ENCODE measurements at regions not wholly inside any gene's neighbourhood (a gene's known extent, or its start where the extent isn't known, plus 50 kb on each side); places are given as distances from the start of the nearest gene placed in this dataset.

DNA sequence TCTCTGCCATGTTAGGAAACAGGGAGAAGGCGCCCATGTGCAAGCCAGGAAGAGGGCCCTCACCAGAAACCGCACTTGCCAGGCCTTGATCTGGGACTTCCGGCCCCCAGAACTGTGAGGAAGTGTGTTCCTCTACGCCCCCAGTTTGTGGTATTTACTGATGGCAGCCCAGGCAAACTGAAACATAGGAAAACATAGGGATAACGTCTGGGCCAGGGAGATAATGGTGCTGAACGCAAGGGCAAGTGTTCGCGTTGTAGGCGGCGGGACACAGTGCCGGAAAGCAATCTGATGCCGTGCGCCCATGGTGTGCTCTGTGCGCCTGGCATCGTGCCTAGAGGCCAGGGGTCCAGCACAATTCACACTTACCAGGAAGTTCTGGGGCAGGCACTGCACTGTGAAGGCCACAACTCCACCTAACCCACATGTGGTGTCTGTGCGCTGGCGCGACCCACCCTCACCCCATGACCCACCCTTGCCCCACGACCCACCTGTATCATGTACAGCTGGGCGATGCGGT is 53.6 kb downstream of the ARL6IP4 start:
- H3K36me3 ChIP-seq = peaks cover 0 to 34% (median 2%) of the 10 kb centered on the region in 4 donors
- WGBS, 2 donors = 63 to 90% methylated on average over 21 of the region's 21 CpGs
- TF ChIP-seq, protein P1, sequence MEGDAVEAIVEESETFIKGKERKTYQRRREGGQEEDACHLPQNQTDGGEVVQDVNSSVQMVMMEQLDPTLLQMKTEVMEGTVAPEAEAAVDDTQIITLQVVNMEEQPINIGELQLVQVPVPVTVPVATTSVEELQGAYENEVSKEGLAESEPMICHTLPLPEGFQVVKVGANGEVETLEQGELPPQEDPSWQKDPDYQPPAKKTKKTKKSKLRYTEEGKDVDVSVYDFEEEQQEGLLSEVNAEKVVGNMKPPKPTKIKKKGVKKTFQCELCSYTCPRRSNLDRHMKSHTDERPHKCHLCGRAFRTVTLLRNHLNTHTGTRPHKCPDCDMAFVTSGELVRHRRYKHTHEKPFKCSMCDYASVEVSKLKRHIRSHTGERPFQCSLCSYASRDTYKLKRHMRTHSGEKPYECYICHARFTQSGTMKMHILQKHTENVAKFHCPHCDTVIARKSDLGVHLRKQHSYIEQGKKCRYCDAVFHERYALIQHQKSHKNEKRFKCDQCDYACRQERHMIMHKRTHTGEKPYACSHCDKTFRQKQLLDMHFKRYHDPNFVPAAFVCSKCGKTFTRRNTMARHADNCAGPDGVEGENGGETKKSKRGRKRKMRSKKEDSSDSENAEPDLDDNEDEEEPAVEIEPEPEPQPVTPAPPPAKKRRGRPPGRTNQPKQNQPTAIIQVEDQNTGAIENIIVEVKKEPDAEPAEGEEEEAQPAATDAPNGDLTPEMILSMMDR (IDR thresholded peaks at IDR 0.05) = no peak
- TF ChIP-seq EP300 (IDR thresholded peaks at IDR 0.05) (no peak), POLR2AphosphoS5 (IDR thresholded peaks at IDR 0.05) (no peak), POLR2A (IDR thresholded peaks at IDR 0.05) (no peak)
- no peak overlapping the region for H3K4me3 ChIP-seq
- H3K27me3 ChIP-seq = no peaks in the 10 kb centered on the region
- H3K27ac ChIP-seq = no peak overlapping the region
- no peak for DNase-seq
- H3K9me3 ChIP-seq = no peaks in the 10 kb centered on the region
- no peaks in the 10 kb centered on the region for H3K4me1 ChIP-seq
- intact Hi-C loops (cut with DNase I) = no loop called here

DNA sequence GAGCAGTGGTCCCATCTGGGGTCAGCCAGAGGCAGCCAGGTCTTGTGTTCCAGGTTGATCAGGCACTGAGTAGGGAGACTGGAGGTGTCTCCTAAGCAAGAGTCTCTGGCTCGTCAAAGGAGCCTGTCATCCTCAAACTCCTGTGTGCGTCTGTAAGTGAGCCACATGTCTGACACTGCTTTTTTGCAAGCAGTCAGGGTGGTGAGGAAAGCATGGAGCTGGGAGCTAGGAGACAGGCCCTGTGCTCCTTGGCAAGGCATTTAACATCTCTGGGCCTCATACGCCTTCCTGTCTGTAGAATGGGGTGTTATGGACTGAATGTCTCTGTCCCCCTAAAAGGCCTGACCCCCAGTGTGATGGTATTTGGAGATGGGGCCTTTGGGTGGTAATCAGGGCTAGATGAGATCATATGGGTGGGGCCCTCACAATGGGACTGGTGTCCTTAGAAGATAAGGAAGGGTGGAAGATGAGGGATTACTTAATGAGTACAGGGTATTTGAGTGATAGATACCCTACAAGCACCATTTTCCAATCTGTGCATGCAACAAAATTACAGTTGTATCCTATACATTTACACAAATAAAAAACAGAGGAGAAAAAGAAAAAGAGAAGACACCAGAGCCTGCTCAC is 53.0 kb downstream of the ARL6IP4 start:
- Histone ChIP-seq H3K36me3 (peaks cover 0 to 34% (median 2%) of the 10 kb centered on the region in 4 donors), H3K9me3 (no peaks in the 10 kb centered on the region), H3K4me1 (no peaks in the 10 kb centered on the region), H3K27me3 (no peaks in the 10 kb centered on the region), H3K4me3 (no peak overlapping the region), H3K27ac (no peak overlapping the region)
- WGBS, 2 donors = 93 to 94% methylated on average over 3 of the region's 3 CpGs
- no peak for DNase-seq
- intact Hi-C loops (cut with DNase I) = no loop called here
- no peak for TF ChIP-seq EP300 (IDR thresholded peaks at IDR 0.05)
- TF ChIP-seq, protein P1 (IDR thresholded peaks at IDR 0.05) = no peak

DNA sequence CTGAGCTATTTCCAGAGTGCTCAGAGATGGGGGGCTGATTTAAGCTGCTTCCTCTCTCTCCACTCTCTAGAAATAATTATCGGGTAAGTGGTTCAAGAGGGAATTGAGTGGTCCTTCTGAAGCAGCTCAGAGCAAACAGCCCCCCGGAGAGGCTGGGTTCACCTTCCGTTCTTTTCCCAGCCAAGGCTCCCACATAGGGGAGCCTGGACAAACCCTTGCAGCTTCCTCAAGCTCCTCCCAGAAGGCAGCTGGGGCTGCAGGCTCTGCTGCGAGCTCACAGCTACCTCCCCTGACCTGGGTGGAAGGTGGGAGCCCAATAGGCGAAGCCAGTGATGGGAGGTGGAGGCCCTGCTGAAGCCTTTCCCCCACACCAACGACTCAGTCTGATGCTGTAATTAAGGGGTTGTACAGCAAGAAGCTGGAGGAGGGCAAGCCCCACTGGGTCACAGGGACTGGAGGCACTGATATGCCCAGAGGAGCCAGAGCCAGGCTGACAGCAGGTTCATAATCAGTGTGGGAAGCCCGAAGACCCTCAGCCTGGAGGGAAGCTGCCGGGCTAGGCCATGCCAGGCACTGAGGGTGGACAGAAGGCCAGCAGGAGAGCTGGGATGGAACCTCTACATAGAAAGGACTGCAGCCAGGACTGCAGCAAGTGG is 52.4 kb downstream of the ARL6IP4 start:
- DNase-seq = no peak
- H3K9me3 ChIP-seq = no peaks in the 10 kb centered on the region
- no peaks in the 10 kb centered on the region for H3K27me3 ChIP-seq
- peaks cover 0 to 39% (median 2%) of the 10 kb centered on the region in 4 donors for H3K36me3 ChIP-seq
- no peak for TF ChIP-seq EP300 (IDR thresholded peaks at IDR 0.05)
- no peak for TF ChIP-seq POLR2A (IDR thresholded peaks at IDR 0.05)
- TF ChIP-seq, protein P1 (IDR thresholded peaks at IDR 0.05) = no peak
- no peak for TF ChIP-seq POLR2AphosphoS5 (IDR thresholded peaks at IDR 0.05)
- no peaks in the 10 kb centered on the region for H3K4me1 ChIP-seq
- intact Hi-C loops (cut with DNase I) = no loop called here
- H3K4me3 ChIP-seq = no peak overlapping the region
- 78 to 92% methylated on average over 8 of the region's 8 CpGs for WGBS, 2 donors
- H3K27ac ChIP-seq = no peak overlapping the region
